Stimulated activated CD8-positive, alpha-beta memory T cell treated with anti-CD3 and anti-CD28 coated beads, Interleukin-15, amount 100 ng/mL, for 4 hours (primary cell): ENCODE measurements at regions not wholly inside any gene's neighbourhood (a gene's known extent, or its start where the extent isn't known, plus 50 kb on each side); places are given as distances from the start of the nearest gene placed in this dataset.

Experiments used
- DNase-seq, 2 donors: peaks; one replicate each; pipeline ENCODE4 v3.0.0-alpha.2; 2020; ENCODE audit warnings: low read depth in 2 of 2

GRCh38 chr3:59341459-59341858 lies 291.6 kb upstream of the CFAP20DC start:
- no peak for DNase-seq

DNA sequence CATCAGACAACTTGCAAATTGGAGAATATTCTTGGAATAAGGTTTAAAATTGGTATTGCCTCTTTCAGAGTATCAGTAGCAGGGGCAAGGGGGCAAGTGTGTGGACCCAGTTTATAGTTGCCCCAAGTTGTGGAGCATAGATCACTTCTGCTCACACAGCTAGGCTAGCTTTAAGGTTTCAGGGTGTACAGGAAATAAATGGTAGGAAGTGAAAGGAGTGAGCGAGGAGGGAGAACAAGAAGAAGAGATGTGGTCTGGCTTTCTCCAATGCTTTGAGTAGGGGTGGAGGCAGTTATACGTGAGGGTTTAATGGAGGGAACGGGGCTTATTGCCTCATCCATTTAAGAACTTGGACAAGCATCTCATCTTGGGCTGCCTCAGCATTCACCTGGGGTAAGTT lies 290.0 kb upstream of the CFAP20DC start:
- no peak for DNase-seq

- no peak for DNase-seq
These were observed 289.1 kb upstream of the CFAP20DC start for GRCh38 chr3:59338934-59339333.

DNA sequence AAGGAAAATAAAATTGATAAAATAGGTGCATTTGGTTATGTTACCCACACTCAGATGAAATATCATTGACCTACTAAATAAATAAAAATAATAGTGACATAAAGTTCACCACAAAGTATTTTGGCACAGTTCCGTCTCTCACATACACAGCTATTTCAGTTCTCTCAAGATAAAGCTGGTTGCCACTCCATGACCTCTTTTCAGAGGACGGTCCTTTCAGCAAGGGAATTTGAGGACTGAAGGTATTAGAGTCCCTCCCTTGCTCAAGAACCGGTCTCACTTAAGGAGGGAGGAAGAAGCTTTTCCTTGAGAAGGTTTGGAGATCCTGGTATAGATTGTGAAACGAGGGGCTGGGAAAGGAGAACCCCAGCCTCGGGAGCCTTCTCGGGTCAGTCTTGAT lies 285.5 kb upstream of the CFAP20DC start:
- DNase-seq, result no peak

DNA sequence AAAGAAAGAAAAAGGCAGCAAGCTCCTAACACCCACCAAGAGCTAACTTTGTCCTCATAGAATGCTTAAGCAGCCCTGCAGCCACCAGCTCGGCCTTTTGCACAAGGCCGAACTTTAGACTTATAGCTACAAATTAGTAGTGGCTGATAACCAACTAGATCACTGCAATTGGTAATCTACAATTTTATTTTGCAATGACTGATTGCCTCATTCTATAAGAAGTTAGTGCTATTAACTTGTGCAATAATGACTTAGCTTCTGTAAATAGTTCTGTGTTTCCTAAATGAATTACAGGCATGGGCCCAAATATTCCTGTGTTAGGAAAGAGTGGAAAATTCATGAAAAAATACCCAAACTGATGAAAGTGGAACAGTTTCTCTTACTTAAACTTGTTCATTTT lies 284.8 kb upstream of the CFAP20DC start:
- no peak for DNase-seq

- no peak for DNase-seq
These were observed 277.6 kb upstream of the CFAP20DC start for GRCh38 chr3:59327376-59327808.

DNA sequence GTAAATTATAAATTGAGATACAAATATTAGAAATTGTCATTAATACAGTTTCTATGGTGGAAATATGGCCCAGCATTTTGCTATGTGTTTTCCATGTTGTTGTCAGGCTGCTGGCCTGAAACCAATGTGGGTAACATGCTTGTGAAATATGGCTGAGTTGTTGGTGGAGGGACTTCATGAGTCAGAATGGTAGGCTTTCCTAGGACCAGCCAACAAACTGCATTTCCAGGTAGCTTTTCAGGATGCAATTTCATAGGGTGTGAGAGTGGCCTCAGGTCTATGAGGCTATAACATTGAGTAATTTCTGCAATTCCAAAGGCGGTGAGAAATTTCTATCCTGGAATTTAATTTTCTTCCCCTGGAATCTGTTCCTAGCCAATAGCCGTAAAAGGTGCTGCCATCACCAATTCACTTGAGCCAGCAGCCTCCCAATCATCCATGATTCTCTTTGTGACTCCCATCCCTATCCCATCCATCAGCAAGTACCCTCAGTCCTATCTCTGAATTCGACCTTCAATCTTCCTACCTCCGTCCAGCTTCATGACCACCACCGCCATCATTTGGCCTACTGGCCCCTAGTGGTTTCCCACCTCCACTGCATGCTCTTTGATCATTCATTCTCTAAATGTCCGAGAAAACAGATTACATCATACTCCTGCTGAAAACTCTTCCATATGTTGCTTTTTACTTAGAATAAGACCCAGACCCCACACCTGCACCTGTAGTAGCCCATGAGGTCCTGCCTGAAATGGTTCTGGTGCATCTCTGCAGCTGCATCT lies 276.6 kb upstream of the CFAP20DC start:
- DNase-seq, result no peak

DNA sequence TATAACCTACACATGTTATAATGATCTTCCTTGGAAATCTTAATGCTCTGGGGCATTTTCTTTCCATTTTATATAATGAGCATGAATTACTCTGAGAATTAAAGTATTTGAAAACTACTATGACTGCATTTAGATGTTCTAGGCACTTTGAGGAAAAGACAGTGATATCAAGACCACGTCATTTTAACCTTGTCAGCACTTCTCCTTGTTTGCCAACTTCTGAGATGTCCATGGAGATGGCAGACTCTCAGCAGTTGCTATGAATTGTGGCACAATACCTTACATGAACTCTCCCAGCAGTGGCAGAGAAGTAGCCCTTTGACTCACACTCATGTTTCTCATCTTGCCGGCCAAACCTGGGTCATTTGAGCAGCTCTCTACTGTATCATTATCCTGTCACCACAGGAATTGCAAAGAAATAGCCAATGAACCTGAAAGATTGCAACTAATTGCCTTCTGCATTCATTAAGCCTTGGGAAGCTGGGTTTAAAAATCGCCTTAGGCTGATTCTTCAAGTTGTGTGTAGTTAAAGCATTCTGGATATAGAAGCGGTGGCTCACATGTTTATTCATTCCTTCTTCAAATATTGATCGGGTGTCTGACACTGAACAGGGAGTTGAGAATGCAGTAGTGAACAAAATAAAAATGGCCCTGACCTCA lies 272.2 kb upstream of the CFAP20DC start:
- DNase-seq, result no peak

- DNase-seq, result no peak
These were observed 270.3 kb upstream of the CFAP20DC start for GRCh38 chr3:59320080-59320479.

DNA sequence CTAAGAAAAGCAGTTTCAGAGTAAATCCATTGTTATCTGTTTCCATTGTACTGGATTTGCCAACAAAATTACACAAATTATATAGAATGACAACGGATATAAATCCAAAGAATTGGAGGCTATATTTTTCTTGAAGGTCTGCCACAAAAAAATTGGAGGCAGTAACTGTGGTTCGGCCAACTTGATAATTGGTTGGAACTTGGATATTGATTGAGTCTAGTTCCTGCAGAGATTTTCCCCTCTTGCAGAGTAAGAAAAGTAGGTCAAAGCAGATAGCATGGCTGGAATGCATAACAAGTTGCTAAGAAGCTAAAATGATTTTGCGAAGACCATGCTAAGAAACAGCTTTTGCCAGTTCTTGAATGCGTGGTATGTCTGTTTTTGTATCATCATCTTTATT lies 269.6 kb upstream of the CFAP20DC start:
- DNase-seq, result no peak

DNA sequence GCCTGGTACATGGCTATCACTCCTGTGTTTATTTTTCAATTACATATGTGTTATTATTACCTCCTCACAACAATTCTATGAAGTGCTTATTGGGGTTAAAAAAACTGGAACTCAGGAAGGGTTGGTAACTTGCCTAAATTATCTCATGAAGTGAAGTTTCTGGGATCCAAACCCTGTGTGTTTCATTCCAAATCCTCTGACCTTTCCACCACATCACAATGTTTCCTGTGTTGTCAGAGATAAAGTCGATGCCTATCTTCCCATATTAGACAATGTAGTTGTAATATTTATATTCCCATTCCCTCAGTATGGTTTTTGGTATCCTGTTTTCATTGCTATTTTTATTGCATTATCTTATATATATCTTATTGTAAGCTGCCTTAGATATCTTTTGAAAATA lies 269.1 kb upstream of the CFAP20DC start:
- DNase-seq, result no peak

DNA sequence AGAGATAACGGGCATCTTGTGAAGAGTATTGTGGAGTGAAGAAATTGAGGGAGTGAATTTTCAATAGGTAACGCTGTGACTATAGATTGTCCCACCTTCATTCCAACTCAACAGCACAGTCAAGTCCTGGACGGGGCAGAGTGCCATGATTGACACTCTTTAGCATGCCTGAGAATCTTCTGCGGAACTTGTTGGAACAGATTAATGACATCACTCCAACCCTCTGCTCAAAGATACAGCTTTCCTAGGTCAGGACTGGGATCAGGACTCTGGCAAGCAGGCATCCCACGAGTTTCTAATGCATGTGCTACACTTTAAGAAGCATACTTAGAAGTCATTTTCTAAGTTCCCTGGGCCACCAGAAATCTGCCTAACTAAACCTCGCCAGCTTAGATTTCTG lies 267.6 kb upstream of the CFAP20DC start:
- no peak for DNase-seq

DNA sequence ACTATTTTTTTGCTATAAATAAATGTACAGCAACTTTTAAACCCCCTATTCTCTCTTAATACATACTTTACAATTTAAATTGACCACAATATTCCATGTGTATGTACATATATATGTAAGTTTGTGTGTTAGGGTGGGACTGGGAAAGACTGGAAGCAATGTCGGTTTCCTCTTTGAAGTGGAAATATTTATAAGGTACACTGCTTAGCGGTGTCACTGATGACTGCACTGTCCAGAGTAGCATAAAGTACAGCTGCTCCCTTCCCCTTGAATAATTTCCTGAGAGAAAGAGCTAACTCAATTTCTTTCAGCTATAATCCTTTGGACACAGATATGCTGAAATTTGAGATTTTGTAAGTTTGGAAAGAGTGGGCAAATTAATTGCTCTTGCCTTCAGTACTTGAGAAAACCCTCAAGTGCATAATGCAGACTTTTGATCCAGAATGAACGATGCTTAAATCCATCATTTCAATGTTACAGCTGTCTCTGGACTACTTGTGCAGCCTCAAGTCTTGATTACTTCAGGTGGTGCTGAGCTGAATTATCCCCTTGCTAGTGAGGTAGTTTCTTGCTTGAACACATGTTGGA lies 267.0 kb upstream of the CFAP20DC start:
- no peak for DNase-seq

- DNase-seq, result no peak
These were observed 263.5 kb upstream of the CFAP20DC start for GRCh38 chr3:59313365-59313764.

DNA sequence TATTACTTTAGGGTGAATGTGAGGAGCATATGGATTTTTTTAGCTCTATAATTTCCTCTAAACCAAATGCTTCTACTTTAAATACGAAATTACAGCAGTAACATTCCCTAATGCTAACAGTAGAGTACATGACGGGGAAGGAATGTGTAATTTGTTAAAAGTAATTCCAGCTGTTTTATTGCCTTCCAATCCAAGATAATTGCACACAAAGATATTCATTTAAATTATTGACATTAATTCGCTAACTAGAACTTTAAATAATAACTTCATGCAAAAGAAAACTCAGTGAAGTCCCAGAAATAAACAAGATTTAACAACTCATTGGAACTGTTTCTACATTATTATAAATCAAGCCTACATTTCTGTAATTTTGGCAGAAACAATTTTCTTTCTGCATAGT lies 261.4 kb upstream of the CFAP20DC start:
- DNase-seq, result no peak

GRCh38 chr3:59310736-59311135 lies 260.9 kb upstream of the CFAP20DC start:
- DNase-seq, result no peak

DNA sequence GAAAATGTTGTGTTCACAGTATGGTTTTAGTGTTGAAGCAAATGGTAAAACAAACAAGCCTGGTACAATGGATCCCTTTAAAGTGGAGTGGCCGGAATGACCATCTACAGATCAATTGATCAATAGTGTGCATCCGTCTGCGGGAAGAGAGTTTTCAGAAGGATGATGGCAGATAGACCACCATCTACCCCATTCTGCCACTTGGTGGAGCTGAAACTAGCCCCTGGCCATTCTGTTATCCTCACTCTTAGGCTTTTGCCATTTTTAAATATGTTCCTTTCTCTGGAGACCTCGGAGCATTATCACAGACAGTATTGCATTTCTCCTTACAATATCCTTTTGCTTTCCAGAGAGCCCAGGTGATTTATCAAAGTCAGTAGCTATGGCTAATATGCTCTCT lies 258.9 kb upstream of the CFAP20DC start:
- DNase-seq, result no peak

DNA sequence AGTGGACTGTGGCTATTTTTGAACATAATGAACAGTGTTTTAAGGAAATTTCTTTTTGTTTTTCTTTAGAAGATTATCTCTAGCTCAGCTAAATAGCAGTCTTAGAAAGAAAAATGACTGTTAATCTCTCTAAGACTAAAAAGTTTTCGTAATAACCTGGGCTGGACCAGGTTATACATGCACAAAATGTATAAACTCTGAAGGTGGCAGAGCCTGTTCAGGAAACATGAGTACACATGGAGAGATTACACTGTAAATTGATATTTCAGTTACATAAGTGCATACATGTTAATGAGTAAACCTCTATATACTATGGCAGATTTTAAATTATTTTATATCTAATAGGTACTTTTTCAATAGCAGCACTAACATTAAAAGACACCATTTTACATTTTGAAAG lies 258.2 kb upstream of the CFAP20DC start:
- DNase-seq, result no peak

DNA sequence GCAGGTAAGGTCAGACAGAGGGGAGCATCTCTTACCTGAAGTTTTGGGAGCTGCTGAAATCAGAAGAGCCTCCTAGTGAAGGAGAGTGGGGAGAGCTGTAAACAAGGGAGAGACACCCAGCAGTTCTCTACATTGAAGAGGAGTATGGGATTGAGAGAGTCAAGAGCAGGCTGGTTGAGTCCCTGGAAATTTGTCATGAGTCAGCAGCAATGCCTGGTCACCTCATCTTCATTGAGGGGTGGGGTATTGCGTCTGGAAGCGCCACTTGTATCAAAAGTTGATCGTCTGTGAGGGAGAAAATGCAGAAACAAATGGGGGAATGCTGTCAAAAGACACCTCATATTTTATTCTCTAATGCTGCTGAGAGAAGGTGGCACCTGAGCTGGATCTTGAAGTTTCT lies 256.6 kb upstream of the CFAP20DC start:
- DNase-seq, result no peak

DNA sequence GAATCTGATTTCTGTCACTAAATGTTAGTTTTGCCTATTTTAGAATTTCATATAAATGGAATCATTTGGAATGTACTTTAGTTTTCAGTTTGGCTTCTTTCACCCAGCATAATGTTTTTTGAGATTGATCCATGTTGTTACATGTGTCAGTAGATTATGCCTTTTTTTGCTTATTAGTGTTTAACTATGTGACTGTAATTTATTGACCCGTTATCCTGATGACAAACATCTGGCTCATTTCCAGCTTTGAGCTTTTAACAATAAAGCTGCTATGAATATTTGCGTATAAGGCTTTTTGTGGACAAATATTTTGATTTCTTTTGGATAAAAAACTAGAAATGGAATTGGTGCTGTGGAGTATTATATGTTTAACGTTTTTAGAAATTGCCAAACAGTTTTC lies 254.5 kb upstream of the CFAP20DC start:
- no peak for DNase-seq

- no peak for DNase-seq
These were observed 253.6 kb upstream of the CFAP20DC start for GRCh38 chr3:59303452-59303851.

GRCh38 chr3:59302442-59302841 lies 252.6 kb upstream of the CFAP20DC start:
- DNase-seq, result no peak

- DNase-seq, result no peak
These were observed 250.9 kb upstream of the CFAP20DC start for GRCh38 chr3:59300733-59301132.
